HG03025 (cell line): ENCODE measurements at regions not wholly inside any gene's neighbourhood (a gene's known extent, or its start where the extent isn't known, plus 50 kb on each side); places are given as distances from the start of the nearest gene placed in this dataset.

Source experiments
- ATAC-seq: cut with Tn5 transposase; IDR thresholded peaks from one replicate; pipeline ENCODE4 v1.9.1; 2021; ENCODE audit warnings: mild to moderate bottlenecking, moderate library complexity; ENCODE audit not compliant: unreplicated experiment, low FRiP score

DNA sequence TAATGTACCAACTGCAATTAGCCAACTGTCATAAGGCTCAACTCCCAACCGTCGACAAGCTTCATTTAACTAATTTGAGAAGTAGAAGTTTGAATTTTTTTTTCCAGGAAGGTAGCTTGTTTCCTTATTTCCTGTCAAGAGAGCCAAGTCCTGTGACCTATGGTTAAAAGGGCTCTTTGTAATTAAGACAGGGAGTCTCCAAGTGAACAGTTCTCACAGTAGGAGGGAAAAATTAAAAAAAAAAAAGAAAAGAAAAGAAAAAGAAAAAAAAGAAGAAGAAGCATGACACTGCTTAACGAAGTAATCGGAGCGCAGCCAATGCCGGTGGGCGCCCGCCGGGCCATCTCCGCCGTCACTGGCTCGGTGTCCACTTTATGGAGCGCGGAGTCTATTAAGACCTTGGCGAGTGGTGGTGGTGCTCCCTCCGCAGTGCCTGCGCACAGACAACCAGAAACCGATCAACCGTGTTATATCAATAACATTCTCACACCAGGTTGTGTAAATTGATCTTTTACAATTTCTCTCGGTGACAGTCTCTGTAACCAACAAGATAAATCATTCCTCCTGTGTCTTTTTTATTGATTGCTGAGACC, 197.2 kb upstream of the POU3F3 start:
- ATAC-seq = no peak

DNA sequence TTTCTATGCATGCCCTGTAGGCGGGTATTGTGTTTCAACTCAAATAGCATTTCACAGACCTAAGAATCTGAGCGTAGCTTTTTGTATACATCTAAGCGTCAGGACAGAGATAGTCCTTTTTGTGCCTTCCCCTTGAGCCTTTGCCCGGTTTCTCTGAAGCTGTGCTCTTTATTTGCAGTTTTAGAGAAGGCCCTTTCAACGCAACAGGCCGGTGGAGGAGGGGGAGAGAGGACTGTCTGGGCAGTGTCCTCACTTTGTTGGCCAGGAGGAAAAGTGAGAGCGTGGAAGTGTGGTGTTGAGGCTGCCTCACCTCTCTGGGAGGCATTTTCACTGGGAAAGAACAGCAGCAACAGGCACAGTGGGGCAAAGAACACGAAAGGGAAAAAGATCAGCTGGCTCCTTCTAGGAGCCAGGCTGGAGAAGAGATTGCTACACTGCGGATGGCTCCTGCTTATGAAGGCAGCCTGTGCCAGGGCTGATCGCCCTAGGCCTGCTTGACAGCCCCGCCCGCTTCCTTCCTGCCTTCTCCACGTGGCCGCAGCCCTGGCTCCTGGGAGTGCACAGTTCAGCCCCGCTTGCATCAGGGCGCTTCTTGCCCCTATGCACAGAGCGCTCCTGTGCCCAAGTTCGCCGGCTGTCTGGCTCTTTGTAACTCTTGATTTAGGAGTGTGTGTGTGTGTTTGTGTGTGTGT, 195.6 kb upstream of the POU3F3 start:
- no peak for ATAC-seq

- ATAC-seq = no peak
These were observed 194.9 kb upstream of the POU3F3 start for GRCh38 chr2:104658904-104659591.

GRCh38 chr2:104660991-104661390, 192.9 kb upstream of the POU3F3 start:
- no peak for ATAC-seq

DNA sequence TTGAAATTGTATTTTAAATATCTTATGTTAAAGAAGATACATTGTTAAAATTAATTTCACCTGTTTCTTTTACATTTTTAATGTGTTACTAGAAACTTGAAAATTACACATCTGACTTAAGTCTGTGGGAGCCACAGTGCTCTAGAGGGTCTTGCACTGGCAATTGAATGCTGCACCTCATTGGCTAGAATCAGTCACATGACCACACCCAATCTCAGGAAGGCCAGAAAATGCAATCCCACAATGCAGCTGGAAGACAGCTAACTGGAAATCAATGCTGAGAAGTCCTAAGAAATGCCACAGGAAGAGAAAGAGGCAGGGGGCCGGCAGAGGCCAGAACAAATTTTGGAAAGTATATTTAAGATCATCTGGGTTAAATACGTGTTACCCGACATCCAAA, 189.2 kb upstream of the POU3F3 start:
- no peak for ATAC-seq

DNA sequence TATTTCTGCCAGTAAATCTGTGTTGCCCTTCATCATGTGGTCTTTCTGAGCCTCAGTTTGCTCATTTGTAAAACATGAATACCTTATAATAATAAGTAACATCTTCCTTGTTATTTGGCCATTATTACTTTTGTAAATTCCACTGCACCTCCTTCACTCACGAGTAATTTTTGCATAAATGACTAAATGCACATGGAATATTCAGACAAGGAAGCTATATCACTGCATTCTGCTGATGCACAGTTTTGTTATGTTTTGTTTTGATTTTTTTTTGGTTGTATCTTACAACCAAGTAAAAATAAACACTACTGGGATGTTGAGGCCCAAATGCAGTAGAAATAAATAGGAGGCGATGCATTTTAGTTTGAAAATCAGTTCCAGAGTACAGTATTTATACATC, 185.3 kb upstream of the POU3F3 start:
- no peak for ATAC-seq

GRCh38 chr2:104673225-104673624, 180.7 kb upstream of the POU3F3 start:
- no peak for ATAC-seq

DNA sequence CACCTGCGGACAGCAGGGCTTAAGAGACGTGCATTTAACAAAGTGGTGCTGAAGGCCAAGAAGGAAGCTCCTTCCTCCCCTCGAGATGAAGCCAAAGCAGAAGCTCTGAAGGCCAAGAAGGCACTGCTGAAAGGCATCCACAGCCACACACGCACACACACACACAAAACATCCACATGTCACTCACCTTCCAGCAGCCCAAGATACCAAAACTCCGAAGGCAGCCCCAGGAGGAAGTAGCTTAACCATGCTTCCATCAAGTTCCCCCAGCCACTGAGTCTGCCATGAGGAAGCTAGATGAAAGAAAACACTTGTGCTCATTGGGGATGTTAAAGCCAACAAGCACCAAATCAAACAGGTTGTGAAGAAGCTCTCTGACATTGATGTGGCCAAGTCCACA, 175.7 kb upstream of the POU3F3 start:
- ATAC-seq = no peak

- ATAC-seq = no peak
These were observed 168.3 kb upstream of the POU3F3 start for GRCh38 chr2:104685591-104685990.

DNA sequence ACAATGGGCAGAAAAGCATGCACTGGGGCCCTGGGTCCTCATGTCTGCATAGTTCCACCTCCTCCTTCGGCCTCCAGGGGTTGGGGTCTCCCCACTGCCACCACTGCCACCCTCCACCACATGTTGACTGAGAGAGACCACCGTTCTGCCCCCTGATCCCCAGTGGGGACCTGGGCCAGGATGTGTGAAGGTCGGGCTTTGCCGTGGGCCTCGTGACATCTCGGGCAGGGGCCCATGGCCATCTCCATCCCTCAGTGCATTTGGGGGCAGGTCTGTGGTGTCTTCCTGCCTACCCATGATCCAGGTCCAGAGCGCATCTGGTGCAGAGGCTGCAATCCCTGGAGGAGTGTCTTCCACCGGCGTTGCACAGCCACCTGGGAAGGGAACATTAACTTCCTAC, 166.8 kb upstream of the POU3F3 start:
- no peak for ATAC-seq

GRCh38 chr2:104690255-104690984, 163.5 kb upstream of the POU3F3 start:
- ATAC-seq = no peak

DNA sequence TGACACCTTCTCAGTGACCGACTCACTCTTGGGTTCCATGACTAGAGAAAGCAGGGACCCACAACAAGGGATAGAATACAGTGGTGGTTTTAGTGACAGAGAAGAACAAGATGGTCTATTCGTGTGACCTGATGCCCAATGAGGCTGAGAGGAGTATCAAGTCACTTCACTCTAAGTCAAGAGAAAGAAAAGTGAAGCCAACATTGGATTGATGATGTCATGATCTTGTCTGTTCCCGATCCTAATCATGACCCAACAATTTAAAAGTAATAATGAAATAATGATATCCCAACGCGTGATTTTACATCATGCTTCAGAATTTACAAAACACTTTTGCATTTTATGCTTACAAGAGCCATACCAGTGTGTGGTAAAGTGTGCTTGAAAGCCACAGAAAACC, 155.6 kb upstream of the POU3F3 start:
- no peak for ATAC-seq

DNA sequence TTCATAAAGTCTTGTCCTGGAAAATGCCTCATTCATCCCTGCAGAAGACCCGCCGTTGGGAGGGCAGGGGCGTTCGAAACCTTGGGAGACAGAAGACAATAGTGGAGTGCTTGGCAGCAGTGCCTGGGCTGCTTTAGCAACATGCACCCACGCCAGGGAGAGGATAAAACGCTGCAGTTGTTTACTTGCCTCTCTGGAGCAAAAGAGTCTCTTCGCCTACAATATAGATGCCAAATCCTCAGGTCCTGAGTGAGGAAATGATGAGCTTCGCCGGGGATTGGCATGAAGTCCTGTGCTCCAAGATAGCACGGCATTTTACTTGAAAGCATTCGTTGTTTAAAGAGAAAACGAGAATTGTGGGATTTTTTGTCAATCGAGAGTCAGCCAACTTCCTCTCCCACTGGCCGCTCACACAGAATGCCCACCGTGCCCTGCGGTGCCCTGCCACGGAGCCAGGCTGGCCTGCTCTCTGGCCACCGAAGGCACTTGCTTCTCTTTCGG, 152.5 kb upstream of the POU3F3 start:
- ATAC-seq = no peak

- no peak for ATAC-seq
These were observed 151.7 kb upstream of the POU3F3 start for GRCh38 chr2:104702031-104702850.

DNA sequence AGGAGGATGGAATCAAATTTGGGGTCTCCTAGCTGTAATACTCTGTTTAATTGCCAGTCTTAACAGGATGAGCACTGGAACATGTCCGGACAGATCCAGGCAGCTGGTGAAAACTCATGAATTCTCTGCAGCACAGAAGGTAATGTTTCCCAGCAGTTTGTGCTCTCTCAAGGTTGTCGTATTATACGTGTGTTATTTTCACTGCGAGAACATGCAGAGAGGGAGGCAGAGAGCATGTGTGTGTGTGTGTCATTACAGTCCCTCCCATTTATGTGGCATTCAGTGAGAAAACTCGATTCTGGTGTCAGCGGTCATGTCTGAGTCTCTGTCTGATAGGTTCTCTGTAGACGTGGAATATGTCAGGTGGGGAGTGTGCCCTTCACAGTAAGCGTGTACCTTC, 150.2 kb upstream of the POU3F3 start:
- no peak for ATAC-seq

- no peak for ATAC-seq
These were observed 149.2 kb upstream of the POU3F3 start for GRCh38 chr2:104704496-104705245.

DNA sequence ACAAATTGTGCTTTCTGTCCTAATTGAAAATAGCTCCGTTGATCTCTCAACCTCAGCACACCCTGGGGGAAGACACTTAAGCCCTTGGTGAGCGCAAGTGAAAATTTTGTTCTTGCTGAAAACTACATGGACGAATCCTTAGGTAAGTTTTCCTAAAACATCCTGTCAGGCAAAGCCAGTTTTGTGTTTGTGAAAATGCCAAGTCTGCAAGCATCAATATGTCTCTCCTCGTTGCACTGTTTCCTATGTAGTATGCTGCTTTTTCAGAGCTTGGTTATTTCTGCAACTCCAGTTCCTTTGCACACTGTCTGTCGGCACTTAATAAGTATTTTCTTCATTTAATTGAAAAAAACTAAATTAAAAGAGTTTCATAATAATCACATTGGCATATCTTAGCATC, 146.9 kb upstream of the POU3F3 start:
- ATAC-seq = no peak

DNA sequence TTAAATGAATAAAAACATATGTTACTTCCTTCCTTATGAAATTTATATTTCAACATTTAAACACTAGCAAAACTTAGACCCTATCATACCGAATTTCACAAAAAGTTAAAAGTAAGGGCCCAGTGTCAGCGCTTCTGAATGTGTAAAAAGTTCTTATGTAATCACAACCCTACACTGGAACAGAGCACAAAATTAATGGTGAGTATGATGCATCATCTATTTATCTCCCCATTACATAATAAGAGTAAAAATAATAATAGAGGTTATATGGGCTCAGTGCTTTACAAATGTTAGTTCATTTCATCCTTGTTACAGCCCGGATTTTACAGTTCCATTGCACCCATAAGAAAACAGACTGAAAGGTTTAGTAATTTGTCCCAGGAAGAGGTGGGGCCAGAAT, 144.9 kb upstream of the POU3F3 start:
- ATAC-seq = no peak

GRCh38 chr2:104716061-104716460, 137.9 kb upstream of the POU3F3 start:
- ATAC-seq = no peak
